OCI-LY3 (cell line): ENCODE measurements at regions not wholly inside any gene's neighbourhood (a gene's known extent, or its start where the extent isn't known, plus 50 kb on each side); places are given as distances from the start of the nearest gene placed in this dataset.

Experiments
- H2AFZ ChIP-seq: fragments of 200-600, 300-600 bp; shearing (Covaris generic); 2 replicates; pipeline ENCODE4 v1.6.0; 2014; ENCODE audit warnings: antibody characterized with exemption, low read depth, low read length
- H3K27ac ChIP-seq: fragments of 200-600, 300-600 bp; sonication (generic); 2 replicates; pipeline ENCODE4 v1.5.1; 2014; ENCODE audit warnings: mild to moderate bottlenecking, low read length, moderate library complexity, mixed read lengths
- H3K27me3 ChIP-seq: fragments of 200-600, 300-600 bp; sonication (generic); 2 replicates; pipeline ENCODE4 v1.6.1; 2014; ENCODE audit warnings: low read depth, low read length, mixed read lengths
- H3K36me3 ChIP-seq: fragments of 200-600, 300-600 bp; sonication (generic); replicated peaks from 2 replicates; pipeline ENCODE3; 2014; ENCODE audit warnings: low read depth, low read length, mixed read lengths
- H3K4me1 ChIP-seq: fragments of 300-600, 200-600 bp; sonication (generic); 2 replicates; pipeline ENCODE4 v1.6.1; 2014; ENCODE audit warnings: low read length, mixed read lengths
- H3K4me2 ChIP-seq: fragments of 200-600, 300-600 bp; sonication (generic); 2 replicates; pipeline ENCODE4 v1.6.1; 2014; ENCODE audit warnings: low read length, mixed read lengths
- H3K4me3 ChIP-seq: fragments of 300-600, 200-600 bp; sonication (generic); 2 replicates; pipeline ENCODE4 v1.5.1; 2014; ENCODE audit warnings: antibody characterized with exemption, mild to moderate bottlenecking, low read length, moderate library complexity
- H3K79me2 ChIP-seq: fragments of 300-600, 200-600 bp; shearing (Covaris generic); 2 replicates; pipeline ENCODE4 v1.6.1; 2014; ENCODE audit warnings: mild to moderate bottlenecking, low read length, mixed read lengths
- H3K9ac ChIP-seq: fragments of 300-600, 200-600 bp; shearing (Covaris generic); 2 replicates; pipeline ENCODE4 v1.6.0; 2014; ENCODE audit warnings: mild to moderate bottlenecking, low read length, moderate library complexity
- H3K9me3 ChIP-seq: fragments of 200-600, 300-600 bp; shearing (Covaris generic); 2 replicates; pipeline ENCODE4 v1.6.1; 2014; ENCODE audit warnings: low read length, mixed read lengths; ENCODE audit not compliant: insufficient read depth
- H4K20me1 ChIP-seq: fragments of 200-600, 300-600 bp; sonication (generic); 2 replicates; pipeline ENCODE4 v1.6.1; 2016; ENCODE audit warnings: low read length, mixed read lengths; ENCODE audit not compliant: insufficient read depth
- CTCF ChIP-seq: fragments of 200-600, 300-600 bp; sonication (generic); IDR thresholded peaks from 2 replicates; pipeline ENCODE4 v1.5.1; 2014; ENCODE audit warnings: antibody characterized with exemption, low read length, low read depth
- EZH2phosphoT487 ChIP-seq: fragments of 200-600 bp; shearing (Covaris generic); IDR thresholded peaks from 2 replicates; pipeline ENCODE4 v1.6.1; 2018; ENCODE audit warnings: antibody characterized with exemption, mixed run types, low read depth

- Histone ChIP-seq H3K4me3 (no peak overlapping the region), H3K4me1 (peaks cover 3% of the 10 kb centered on the region; the same call in 1 of the 2 replicates), H3K27ac (no peak overlapping the region), H3K9ac (no peak overlapping the region), H2AFZ (no peak overlapping the region), H4K20me1 (no peaks in the 10 kb centered on the region), H3K4me2 (no peak overlapping the region), H3K27me3 (peaks cover 35% of the 10 kb centered on the region), H3K9me3 (no peaks in the 10 kb centered on the region), H3K79me2 (no peaks in the 10 kb centered on the region), H3K36me3 (no peaks in the 10 kb centered on the region)
- TF ChIP-seq CTCF (no peak), EZH2phosphoT487 (no peak)
Observed at GRCh38 chr3:14262867-14263266, 84.2 kb downstream of the LSM3 start.

GRCh38 chr3:14263317-14264005 is 84.8 kb downstream of the LSM3 start:
- Histone ChIP-seq H4K20me1 (no peaks in the 10 kb centered on the region), H3K27ac (no peak overlapping the region), H3K27me3 (peaks cover 35% of the 10 kb centered on the region), H3K9ac (no peak overlapping the region), H3K4me3 (no peak overlapping the region), H3K36me3 (no peaks in the 10 kb centered on the region), H3K79me2 (no peaks in the 10 kb centered on the region), H3K4me2 (no peak overlapping the region), H2AFZ (no peak overlapping the region), H3K9me3 (no peaks in the 10 kb centered on the region), H3K4me1 (peaks cover 3% of the 10 kb centered on the region; the same call in 1 of the 2 replicates)
- no peak for TF ChIP-seq CTCF
- TF ChIP-seq EZH2phosphoT487: no peak

GRCh38 chr3:14265246-14265962 is 86.8 kb downstream of the LSM3 start:
- H3K36me3 ChIP-seq: no peaks in the 10 kb centered on the region
- peaks cover 44% of the 10 kb centered on the region for H3K27me3 ChIP-seq
- H2AFZ ChIP-seq: no peak overlapping the region
- no peak overlapping the region for H3K27ac ChIP-seq
- peaks cover 3% of the 10 kb centered on the region; the same call in 1 of the 2 replicates for H3K4me1 ChIP-seq
- no peaks in the 10 kb centered on the region for H3K9me3 ChIP-seq
- no peak overlapping the region for H3K9ac ChIP-seq
- no peak for TF ChIP-seq CTCF
- TF ChIP-seq EZH2phosphoT487: no peak
- no peak overlapping the region for H3K4me2 ChIP-seq
- H4K20me1 ChIP-seq: no peaks in the 10 kb centered on the region
- no peaks in the 10 kb centered on the region for H3K79me2 ChIP-seq
- H3K4me3 ChIP-seq: no peak overlapping the region

- peaks cover 2% of the 10 kb centered on the region; the same call in 1 of the 2 replicates for H3K4me1 ChIP-seq
- H3K27me3 ChIP-seq: peaks cover 48% of the 10 kb centered on the region
- no peak overlapping the region for H3K9ac ChIP-seq
- H4K20me1 ChIP-seq: no peaks in the 10 kb centered on the region
- H3K4me3 ChIP-seq: no peak overlapping the region
- H3K9me3 ChIP-seq: no peaks in the 10 kb centered on the region
- H3K79me2 ChIP-seq: no peaks in the 10 kb centered on the region
- H3K36me3 ChIP-seq: no peaks in the 10 kb centered on the region
- no peak for TF ChIP-seq CTCF
- TF ChIP-seq EZH2phosphoT487: no peak
- no peak overlapping the region for H2AFZ ChIP-seq
- no peak overlapping the region for H3K27ac ChIP-seq
- no peak overlapping the region for H3K4me2 ChIP-seq
Observed at GRCh38 chr3:14266361-14266760, 87.7 kb downstream of the LSM3 start.
